ENCODE measurements at regions not wholly inside any gene's neighbourhood (a gene's known extent, or its start where the extent isn't known, plus 50 kb on each side); places are given as distances from the start of the nearest gene placed in this dataset.

- Mint-ChIP-seq H3K9me3 (no peaks in the 10 kb centered on the region), H3K27me3 (no peaks in the 10 kb centered on the region), H3K36me3 (no peaks in the 10 kb centered on the region), H3K4me1 (no peaks in the 10 kb centered on the region), H3K4me3 (no peak overlapping the region), H3K27ac (no peak overlapping the region)
- ATAC-seq: no peak
Observed at GRCh38 chr11:28704801-28705200, 596.6 kb downstream of the METTL15 start.

DNA sequence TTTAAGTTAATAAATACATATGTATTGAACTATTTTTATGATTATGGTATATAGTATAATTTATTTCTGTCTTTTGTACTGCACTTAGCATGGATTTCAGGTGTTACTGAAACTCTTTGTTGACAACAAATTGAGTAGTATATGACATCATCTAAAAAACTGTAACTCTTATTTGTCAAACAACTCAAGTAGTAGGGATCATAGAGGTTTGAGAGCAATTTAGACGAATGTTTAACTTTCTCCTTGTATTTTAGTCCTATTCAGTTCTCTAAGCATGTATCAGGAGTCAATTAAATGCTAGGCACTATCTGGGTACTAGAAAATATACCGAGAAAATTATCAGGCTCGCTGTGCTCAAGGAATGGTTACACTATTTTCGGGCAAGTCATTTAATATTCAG, 595.2 kb downstream of the METTL15 start:
- no peak overlapping the region for H3K4me3 Mint-ChIP-seq
- H3K36me3 Mint-ChIP-seq: no peaks in the 10 kb centered on the region
- no peak for ATAC-seq
- H3K27me3 Mint-ChIP-seq: no peaks in the 10 kb centered on the region
- no peaks in the 10 kb centered on the region for H3K9me3 Mint-ChIP-seq
- no peak overlapping the region for H3K27ac Mint-ChIP-seq
- no peaks in the 10 kb centered on the region for H3K4me1 Mint-ChIP-seq

DNA sequence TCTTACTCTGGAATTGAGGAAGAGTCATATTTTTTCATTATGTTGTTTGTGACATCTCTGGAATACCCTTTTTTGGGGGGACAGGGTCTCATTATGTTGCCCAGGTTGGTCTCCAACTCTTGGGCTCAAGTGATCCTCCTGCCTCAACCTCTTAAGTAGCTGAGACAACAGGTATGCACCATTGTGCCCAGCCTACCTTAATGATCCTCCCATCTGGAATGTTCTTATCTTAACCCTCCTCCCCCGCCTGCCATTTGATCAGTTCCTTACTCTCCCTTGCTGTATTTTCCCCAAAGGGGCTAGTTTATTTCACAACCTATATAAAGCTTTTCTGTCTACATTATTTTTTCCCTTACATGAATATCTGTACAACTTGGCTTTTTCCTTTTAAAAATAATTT, 594.7 kb downstream of the METTL15 start:
- Mint-ChIP-seq H3K9me3 (no peaks in the 10 kb centered on the region), H3K4me3 (no peak overlapping the region), H3K4me1 (no peaks in the 10 kb centered on the region), H3K27me3 (no peaks in the 10 kb centered on the region), H3K36me3 (no peaks in the 10 kb centered on the region), H3K27ac (no peak overlapping the region)
- no peak for ATAC-seq

- H3K27ac Mint-ChIP-seq: no peak overlapping the region
- no peak overlapping the region for H3K4me3 Mint-ChIP-seq
- no peaks in the 10 kb centered on the region for H3K27me3 Mint-ChIP-seq
- ATAC-seq: no peak
- no peaks in the 10 kb centered on the region for H3K36me3 Mint-ChIP-seq
- H3K9me3 Mint-ChIP-seq: no peaks in the 10 kb centered on the region
- H3K4me1 Mint-ChIP-seq: no peaks in the 10 kb centered on the region
Observed at GRCh38 chr11:28702450-28702790, 594.2 kb downstream of the METTL15 start.

GRCh38 chr11:28701760-28702449, 593.7 kb downstream of the METTL15 start:
- Mint-ChIP-seq H3K9me3 (no peaks in the 10 kb centered on the region), H3K36me3 (no peaks in the 10 kb centered on the region), H3K4me1 (no peaks in the 10 kb centered on the region), H3K27ac (no peak overlapping the region), H3K27me3 (no peaks in the 10 kb centered on the region), H3K4me3 (no peak overlapping the region)
- ATAC-seq: no peak

- ATAC-seq: no peak
- Mint-ChIP-seq H3K27me3 (no peaks in the 10 kb centered on the region), H3K27ac (no peak overlapping the region), H3K36me3 (no peaks in the 10 kb centered on the region), H3K4me3 (no peak overlapping the region), H3K9me3 (no peaks in the 10 kb centered on the region), H3K4me1 (no peaks in the 10 kb centered on the region)
Observed at GRCh38 chr11:28699701-28700100, 591.5 kb downstream of the METTL15 start.

GRCh38 chr11:28697920-28698827, 590.0 kb downstream of the METTL15 start:
- no peak for ATAC-seq
- Mint-ChIP-seq H3K4me3 (no peak overlapping the region), H3K36me3 (no peaks in the 10 kb centered on the region)

GRCh38 chr11:28696591-28696990, 588.4 kb downstream of the METTL15 start:
- ATAC-seq: no peak
- Mint-ChIP-seq H3K4me3 (no peak overlapping the region), H3K36me3 (no peaks in the 10 kb centered on the region), H3K27me3 (no peaks in the 10 kb centered on the region), H3K4me1 (no peaks in the 10 kb centered on the region), H3K27ac (no peak overlapping the region), H3K9me3 (no peaks in the 10 kb centered on the region)

More at GRCh38 chr11:28697920-28698827, 590.0 kb downstream of the METTL15 start:
- Mint-ChIP-seq H3K27ac (no peak overlapping the region), H3K27me3 (no peaks in the 10 kb centered on the region), H3K9me3 (no peaks in the 10 kb centered on the region), H3K4me1 (no peaks in the 10 kb centered on the region)

DNA sequence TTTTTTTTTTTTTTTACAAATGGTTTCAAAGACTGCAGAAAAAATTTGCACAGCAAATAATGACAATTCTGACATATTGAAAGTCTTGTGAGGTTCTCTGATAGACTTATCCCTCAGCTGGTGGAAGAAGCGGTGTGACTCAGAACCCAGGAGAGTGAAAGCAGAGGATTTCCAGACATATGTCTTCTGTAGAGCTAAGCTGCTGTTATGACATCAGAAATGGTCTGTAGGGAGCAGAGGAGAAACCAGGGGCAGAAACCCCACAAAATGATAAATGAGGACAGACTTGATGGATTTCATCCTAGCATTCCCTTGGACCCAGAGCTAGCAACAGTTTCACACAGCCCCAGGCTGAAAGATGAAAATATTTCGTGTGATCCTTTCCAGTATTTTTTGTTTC, 582.6 kb downstream of the METTL15 start:
- H3K27ac Mint-ChIP-seq: no peak overlapping the region
- H3K36me3 Mint-ChIP-seq: no peaks in the 10 kb centered on the region
- peaks cover 3% of the 10 kb centered on the region for H3K9me3 Mint-ChIP-seq
- no peak overlapping the region for H3K4me3 Mint-ChIP-seq
- ATAC-seq: no peak
- H3K27me3 Mint-ChIP-seq: no peaks in the 10 kb centered on the region
- H3K4me1 Mint-ChIP-seq: no peaks in the 10 kb centered on the region

DNA sequence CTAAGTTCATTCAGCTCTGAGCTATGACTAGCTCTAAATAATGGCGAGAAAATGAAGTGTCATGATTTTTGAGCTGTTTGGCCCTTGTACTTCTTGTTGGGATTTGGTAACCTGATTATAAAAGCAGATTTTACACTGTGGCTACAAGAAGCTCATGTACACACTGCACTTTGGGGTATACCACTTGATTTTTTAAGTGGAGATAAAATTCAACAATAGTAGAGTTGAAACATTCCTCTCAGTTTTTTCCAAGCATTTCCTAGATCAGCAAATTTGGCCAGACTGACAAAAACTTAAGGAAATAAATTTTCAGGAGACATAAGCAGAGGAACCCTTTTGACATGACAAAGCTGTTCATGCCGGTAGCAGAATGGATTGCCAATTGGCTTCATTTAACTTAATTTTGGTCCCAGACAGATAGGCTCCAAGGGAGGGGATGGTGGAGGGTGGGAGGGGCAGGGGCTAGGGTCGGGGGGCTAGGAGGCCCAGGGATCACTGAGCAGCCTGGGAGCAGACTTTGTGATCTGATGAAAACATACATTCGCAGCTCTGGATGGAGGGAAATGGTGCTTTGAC, 575.9 kb downstream of the METTL15 start:
- H3K36me3 Mint-ChIP-seq: no peaks in the 10 kb centered on the region
- no peaks in the 10 kb centered on the region for H3K27me3 Mint-ChIP-seq
- H3K9me3 Mint-ChIP-seq: peaks cover 1% of the 10 kb centered on the region
- no peaks in the 10 kb centered on the region for H3K4me1 Mint-ChIP-seq
- H3K27ac Mint-ChIP-seq: no peak overlapping the region
- H3K4me3 Mint-ChIP-seq: no peak overlapping the region
- no peak for ATAC-seq

GRCh38 chr11:28679795-28680468, 571.7 kb downstream of the METTL15 start:
- Mint-ChIP-seq H3K4me3 (no peak overlapping the region), H3K36me3 (no peaks in the 10 kb centered on the region), H3K9me3 (no peaks in the 10 kb centered on the region), H3K4me1 (no peaks in the 10 kb centered on the region), H3K27ac (no peak overlapping the region), H3K27me3 (no peaks in the 10 kb centered on the region)
- ATAC-seq: no peak

GRCh38 chr11:28677721-28678120, 569.5 kb downstream of the METTL15 start:
- ATAC-seq: no peak
- H3K36me3 Mint-ChIP-seq: no peaks in the 10 kb centered on the region
- no peak overlapping the region for H3K27ac Mint-ChIP-seq
- H3K27me3 Mint-ChIP-seq: no peaks in the 10 kb centered on the region
- H3K4me3 Mint-ChIP-seq: no peak overlapping the region
- no peaks in the 10 kb centered on the region for H3K9me3 Mint-ChIP-seq
- H3K4me1 Mint-ChIP-seq: no peaks in the 10 kb centered on the region

DNA sequence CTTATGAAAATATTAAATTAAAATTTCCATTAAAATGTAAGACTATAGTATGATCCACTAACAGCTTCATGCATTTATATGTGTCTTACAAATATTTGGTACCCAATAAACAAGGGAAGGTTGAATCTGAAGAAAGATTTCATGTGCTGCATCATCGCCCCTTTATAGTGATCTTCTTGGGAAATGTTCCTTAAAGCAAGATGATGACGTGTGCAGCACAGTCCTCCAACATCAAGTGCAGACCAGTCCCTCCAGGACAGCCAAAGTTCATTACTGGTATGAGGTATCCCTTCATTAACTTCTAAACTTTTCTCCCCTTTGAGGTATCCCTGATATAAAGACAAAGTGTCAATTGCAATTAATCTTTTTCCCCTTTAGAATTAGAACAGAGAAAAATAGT, 567.0 kb downstream of the METTL15 start:
- H3K4me3 Mint-ChIP-seq: no peak overlapping the region
- no peak overlapping the region for H3K27ac Mint-ChIP-seq
- no peaks in the 10 kb centered on the region for H3K4me1 Mint-ChIP-seq
- H3K36me3 Mint-ChIP-seq: no peaks in the 10 kb centered on the region
- ATAC-seq: no peak
- no peaks in the 10 kb centered on the region for H3K27me3 Mint-ChIP-seq
- H3K9me3 Mint-ChIP-seq: no peaks in the 10 kb centered on the region

DNA sequence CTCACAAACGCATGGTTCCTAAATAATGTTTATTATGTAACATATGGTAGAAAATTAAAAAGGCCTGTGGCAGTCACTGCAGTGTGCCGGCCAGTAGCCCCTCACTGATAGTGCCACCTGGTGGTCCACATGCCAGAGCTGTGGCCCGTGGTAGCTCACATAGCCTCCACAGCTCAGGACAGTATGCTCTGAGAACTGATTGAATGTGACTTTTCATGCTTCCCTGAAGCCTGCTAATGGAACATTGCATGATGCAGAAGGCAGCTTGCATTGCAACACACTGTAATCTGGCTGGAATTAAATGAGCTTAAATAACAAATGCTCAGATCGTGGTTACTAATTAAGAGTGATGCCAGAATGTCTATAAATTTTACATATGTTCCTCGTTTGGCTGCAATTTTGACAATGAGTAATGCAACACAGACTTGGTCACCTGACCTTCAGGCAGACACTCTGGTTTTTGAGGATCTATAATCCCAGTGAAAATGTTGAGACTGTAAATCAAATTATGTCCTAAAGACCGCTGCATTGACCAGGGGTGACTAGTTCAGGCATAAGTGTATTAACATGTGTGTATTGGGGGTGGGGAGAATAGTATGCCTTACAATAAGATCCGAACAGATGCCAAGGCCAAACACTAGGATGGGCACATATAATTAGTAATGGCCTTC, 566.4 kb downstream of the METTL15 start:
- H3K27me3 Mint-ChIP-seq: no peaks in the 10 kb centered on the region
- H3K4me3 Mint-ChIP-seq: no peak overlapping the region
- H3K27ac Mint-ChIP-seq: no peak overlapping the region
- no peaks in the 10 kb centered on the region for H3K4me1 Mint-ChIP-seq
- no peak for ATAC-seq
- H3K36me3 Mint-ChIP-seq: no peaks in the 10 kb centered on the region
- no peaks in the 10 kb centered on the region for H3K9me3 Mint-ChIP-seq
